MM.1S (cell line): ENCODE measurements at regions not wholly inside any gene's neighbourhood (a gene's known extent, or its start where the extent isn't known, plus 50 kb on each side); places are given as distances from the start of the nearest gene placed in this dataset.

Source experiments
- DNase-seq: peaks from one replicate; pipeline ENCODE4 v3.0.0-alpha.2; 2015
- H2AFZ ChIP-seq: fragments of 300-600 bp; sonication (generic); 2 replicates; pipeline ENCODE4 v1.6.0; 2016; ENCODE audit warnings: antibody characterized with exemption, low read length
- H3F3A ChIP-seq: fragments of 300-600 bp; sonication (generic); 2 replicates; pipeline ENCODE4 v1.6.1; 2016; ENCODE audit warnings: mild to moderate bottlenecking, antibody characterized with exemption, low read length, moderate library complexity, mixed read lengths; ENCODE audit not compliant: insufficient read depth
- H3K27ac ChIP-seq: fragments of 300-600 bp; sonication (generic); 2 replicates; pipeline ENCODE4 v1.5.1; 2016; ENCODE audit warnings: mild to moderate bottlenecking, low read length
- H3K27me3 ChIP-seq: fragments of 300-600 bp; sonication (generic); replicated peaks from 2 replicates; pipeline ENCODE4 v1.6.0; 2016; ENCODE audit warnings: low read length; ENCODE audit not compliant: insufficient read depth
- H3K36me3 ChIP-seq: fragments of 300-600 bp; sonication (generic); replicated peaks from 2 replicates; pipeline ENCODE4 v1.6.1; 2016; ENCODE audit warnings: mild to moderate bottlenecking, low read length, mixed read lengths; ENCODE audit not compliant: insufficient read depth
- H3K4me1 ChIP-seq: fragments of 300-600 bp; sonication (generic); 2 replicates; pipeline ENCODE4 v1.6.1; 2016; ENCODE audit warnings: low read length, mixed read lengths
- H3K4me2 ChIP-seq: fragments of 300-600 bp; sonication (generic); 2 replicates; pipeline ENCODE4 v1.6.0; 2016; ENCODE audit warnings: low read depth, low read length
- H3K4me3 ChIP-seq: fragments of 300-600 bp; sonication (generic); 2 replicates; pipeline ENCODE4 v1.5.1; 2016; ENCODE audit warnings: low read length, mixed read lengths
- H3K79me2 ChIP-seq: fragments of 300-600 bp; sonication (generic); 2 replicates; pipeline ENCODE4 v1.6.1; 2016; ENCODE audit warnings: mixed run types, low read length, mixed read lengths
- H3K9ac ChIP-seq: fragments of 300-600 bp; sonication (generic); 2 replicates; pipeline ENCODE4 v1.6.1; 2016; ENCODE audit warnings: low read length, mixed read lengths
- H3K9me2 ChIP-seq: fragments of 300-600 bp; sonication (generic); replicated peaks from 2 replicates; pipeline ENCODE4 v1.6.1; 2016; ENCODE audit warnings: mild to moderate bottlenecking, low read length, mixed read lengths; ENCODE audit not compliant: insufficient read depth
- H3K9me3 ChIP-seq: fragments of 300-600 bp; sonication (generic); replicated peaks from 2 replicates; pipeline ENCODE4 v1.6.1; 2016; ENCODE audit warnings: mild to moderate bottlenecking, low read length, mixed read lengths; ENCODE audit not compliant: insufficient read depth
- H4K20me1 ChIP-seq: fragments of 300-600 bp; sonication (generic); 2 replicates; pipeline ENCODE4 v1.6.1; 2016; ENCODE audit warnings: mild to moderate bottlenecking, low read length, moderate library complexity, mixed read lengths; ENCODE audit not compliant: insufficient read depth
- EZH2 ChIP-seq: fragments of 300-600 bp; sonication (generic); optimal IDR thresholded peaks from 2 replicates; pipeline ENCODE3; 2017; ENCODE audit warnings: low read depth, mild to moderate bottlenecking, antibody characterized with exemption, low read length, mixed read lengths
- EZH2phosphoT487 ChIP-seq: fragments of 300-600 bp; sonication (generic); IDR thresholded peaks from 2 replicates; pipeline ENCODE4 v1.6.1; 2018; ENCODE audit warnings: antibody characterized with exemption, low read length
- TF ChIP-seq, protein P1 (sequence below): fragments of 300-600 bp; sonication (generic); IDR thresholded peaks from 2 replicates; pipeline ENCODE4 v1.5.1; 2016; ENCODE audit warnings: antibody characterized with exemption, low read length, mixed read lengths

DNA sequence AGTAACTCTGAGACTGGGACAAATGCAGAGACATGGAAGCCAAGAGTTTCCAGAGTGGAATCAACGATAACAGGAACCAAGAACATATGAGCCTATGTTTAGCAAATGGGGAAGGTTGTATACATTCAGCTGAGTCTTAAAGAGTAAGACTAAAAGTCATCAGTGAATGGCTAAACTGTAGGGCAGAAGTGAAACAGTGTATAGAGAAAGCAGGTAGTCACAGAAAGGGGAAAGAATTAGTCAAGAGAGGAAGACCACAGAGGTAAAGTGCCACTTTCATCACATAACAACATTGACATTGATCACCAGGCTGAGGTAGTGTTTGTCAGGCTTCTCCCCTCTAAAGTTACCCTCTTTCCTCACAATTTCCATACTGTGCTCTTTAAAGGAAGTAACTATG lies 306.5 kb upstream of the SPTLC3 start:
- no peaks in the 10 kb centered on the region; the same call in 1 of the 2 replicates for H3K27me3 ChIP-seq
- H3K9ac ChIP-seq: no peak overlapping the region
- peaks cover 20% of the 10 kb centered on the region for H3K4me1 ChIP-seq

DNA sequence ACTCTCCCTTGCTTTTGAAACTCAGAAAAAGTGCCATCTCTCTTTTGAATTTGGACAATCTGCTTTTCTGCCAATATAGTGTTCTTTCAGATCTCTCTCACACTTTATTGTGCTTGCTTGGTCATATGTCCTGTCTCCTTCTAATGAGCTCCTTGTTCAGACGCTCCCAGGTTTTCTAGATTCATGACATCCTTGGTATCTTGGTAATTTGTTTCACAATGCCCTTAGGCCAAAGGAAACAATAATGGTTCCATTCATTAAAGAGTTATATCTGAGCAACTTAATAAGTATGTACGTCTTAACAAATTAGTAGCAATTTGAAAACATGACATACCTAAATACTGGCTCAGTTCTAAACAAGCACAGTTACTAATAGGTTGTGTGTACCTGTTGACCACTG lies 293.4 kb upstream of the SPTLC3 start:
- H3K9me3 ChIP-seq: no peaks in the 10 kb centered on the region
- no peaks in the 10 kb centered on the region for H4K20me1 ChIP-seq
- H3K36me3 ChIP-seq: no peaks in the 10 kb centered on the region
- no peak overlapping the region for H3K4me3 ChIP-seq
- H3K79me2 ChIP-seq: no peaks in the 10 kb centered on the region
- no peak overlapping the region for H3K27ac ChIP-seq
- H2AFZ ChIP-seq: no peak overlapping the region
- H3K4me1 ChIP-seq: no peaks in the 10 kb centered on the region
- H3K9ac ChIP-seq: no peak overlapping the region
- no peaks in the 10 kb centered on the region for H3K27me3 ChIP-seq
- no peak for TF ChIP-seq EZH2phosphoT487
- no peak for TF ChIP-seq EZH2
- TF ChIP-seq, protein P1, sequence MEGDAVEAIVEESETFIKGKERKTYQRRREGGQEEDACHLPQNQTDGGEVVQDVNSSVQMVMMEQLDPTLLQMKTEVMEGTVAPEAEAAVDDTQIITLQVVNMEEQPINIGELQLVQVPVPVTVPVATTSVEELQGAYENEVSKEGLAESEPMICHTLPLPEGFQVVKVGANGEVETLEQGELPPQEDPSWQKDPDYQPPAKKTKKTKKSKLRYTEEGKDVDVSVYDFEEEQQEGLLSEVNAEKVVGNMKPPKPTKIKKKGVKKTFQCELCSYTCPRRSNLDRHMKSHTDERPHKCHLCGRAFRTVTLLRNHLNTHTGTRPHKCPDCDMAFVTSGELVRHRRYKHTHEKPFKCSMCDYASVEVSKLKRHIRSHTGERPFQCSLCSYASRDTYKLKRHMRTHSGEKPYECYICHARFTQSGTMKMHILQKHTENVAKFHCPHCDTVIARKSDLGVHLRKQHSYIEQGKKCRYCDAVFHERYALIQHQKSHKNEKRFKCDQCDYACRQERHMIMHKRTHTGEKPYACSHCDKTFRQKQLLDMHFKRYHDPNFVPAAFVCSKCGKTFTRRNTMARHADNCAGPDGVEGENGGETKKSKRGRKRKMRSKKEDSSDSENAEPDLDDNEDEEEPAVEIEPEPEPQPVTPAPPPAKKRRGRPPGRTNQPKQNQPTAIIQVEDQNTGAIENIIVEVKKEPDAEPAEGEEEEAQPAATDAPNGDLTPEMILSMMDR: no peak
- H3F3A ChIP-seq: no peaks in the 10 kb centered on the region
- no peak for DNase-seq
- no peaks in the 10 kb centered on the region for H3K9me2 ChIP-seq
- no peak overlapping the region for H3K4me2 ChIP-seq

More for the DNA sequence above, 306.5 kb upstream of the SPTLC3 start:
- Histone ChIP-seq H2AFZ (no peak overlapping the region), H4K20me1 (no peaks in the 10 kb centered on the region), H3K36me3 (no peaks in the 10 kb centered on the region), H3K79me2 (no peaks in the 10 kb centered on the region), H3K4me3 (no peak overlapping the region), H3K9me3 (no peaks in the 10 kb centered on the region), H3K9me2 (no peaks in the 10 kb centered on the region), H3F3A (peaks cover 17% of the 10 kb centered on the region), H3K27ac (no peak overlapping the region), H3K4me2 (no peak overlapping the region)
- TF ChIP-seq EZH2 (no peak), EZH2phosphoT487 (no peak)
- TF ChIP-seq, protein P1: no peak
- DNase-seq: no peak

DNA sequence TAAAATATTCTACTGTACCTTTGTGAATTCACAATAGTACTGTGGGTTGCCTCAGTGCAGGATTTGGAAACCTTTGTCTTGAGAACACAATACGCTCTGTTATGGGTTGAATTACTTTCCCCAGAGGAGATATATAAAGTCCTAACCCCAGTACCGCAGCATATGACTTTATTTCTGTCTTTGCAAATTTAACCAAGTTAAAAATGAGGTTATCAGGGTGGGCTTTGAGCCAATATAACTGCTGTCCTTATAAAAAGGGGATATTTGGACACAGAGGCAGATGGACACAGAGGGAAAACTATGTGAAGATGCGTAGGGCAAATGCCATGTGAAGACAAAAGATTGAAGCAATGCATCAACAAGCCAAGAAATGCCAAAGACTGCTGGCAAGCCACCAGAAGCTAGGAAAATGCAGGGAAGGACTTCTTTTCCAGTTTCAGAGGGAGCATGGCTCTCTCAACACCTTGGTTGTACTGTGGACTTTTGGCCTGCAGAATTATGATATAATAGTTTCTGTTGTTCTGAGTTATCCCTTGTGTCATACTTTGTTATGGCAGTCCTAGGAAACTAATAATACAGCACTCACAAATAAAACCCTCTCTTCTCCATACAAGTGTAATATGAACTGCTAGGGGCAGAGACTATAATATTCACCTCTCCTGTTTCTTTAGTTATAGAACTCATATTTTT lies 292.6 kb upstream of the SPTLC3 start:
- Histone ChIP-seq H3K4me2 (no peak overlapping the region), H3K79me2 (no peaks in the 10 kb centered on the region), H4K20me1 (no peaks in the 10 kb centered on the region), H2AFZ (no peak overlapping the region), H3K27me3 (no peaks in the 10 kb centered on the region), H3F3A (no peaks in the 10 kb centered on the region), H3K4me3 (no peak overlapping the region), H3K4me1 (no peaks in the 10 kb centered on the region), H3K27ac (no peak overlapping the region), H3K9ac (no peak overlapping the region), H3K9me3 (no peaks in the 10 kb centered on the region), H3K36me3 (no peaks in the 10 kb centered on the region), H3K9me2 (no peaks in the 10 kb centered on the region)
- TF ChIP-seq EZH2phosphoT487 (no peak), EZH2 (no peak)
- TF ChIP-seq, protein P1: no peak
- DNase-seq: no peak
